ENCODE measurements at regions not wholly inside any gene's neighbourhood (a gene's known extent, or its start where the extent isn't known, plus 50 kb on each side); places are given as distances from the start of the nearest gene placed in this dataset.

GRCh38 chr9:16316911-16317817, 553.3 kb downstream of the BNC2 start:
- no peaks in the 10 kb centered on the region for H3K79me2 ChIP-seq (ENCODE audit: insufficient read depth, low read depth, low read length)
- H3K9me3 ChIP-seq (ENCODE audit: low read length) = no peaks in the 10 kb centered on the region
- TF ChIP-seq CTCF (conservative IDR thresholded peaks at IDR 0.05; ENCODE audit: low read length) (no peak), EZH2phosphoT487 (IDR thresholded peaks at IDR 0.05; ENCODE audit: borderline replicate concordance, low read depth, low read length) (no peak)
- H3K4me2 ChIP-seq (ENCODE audit: low read length) = no peak overlapping the region
- H2AFZ ChIP-seq (ENCODE audit: low read length) = no peak overlapping the region
- DNase-seq (ENCODE audit: low spot score) = no peak
- no TSS peak for BruUV-seq (replicated peaks)
- no peak overlapping the region for H3K27ac ChIP-seq (ENCODE audit: low read depth, low read length, poor library complexity, severe bottlenecking)
- intact Hi-C loops (cut with micrococcal nuclease; ENCODE audit: unreplicated experiment) = no loop called here
- H3K36me3 ChIP-seq (ENCODE audit: insufficient read depth, low read length) = no peaks in the 10 kb centered on the region
- H3K4me1 ChIP-seq (ENCODE audit: insufficient read depth, low read length, poor library complexity, severe bottlenecking) = no peaks in the 10 kb centered on the region
- no peaks in the 10 kb centered on the region for H4K20me1 ChIP-seq (ENCODE audit: insufficient read depth, low read length)
- CTCF ChIA-PET (ENCODE audit: unreplicated experiment) = no interaction called here
- H3K9me2 ChIP-seq (ENCODE audit: insufficient read depth, low read length) = no peaks in the 10 kb centered on the region
- POLR2A ChIA-PET = no interaction called here
- H3K4me3 ChIP-seq (ENCODE audit: low read depth, low read length, poor library complexity, severe bottlenecking) = no peak overlapping the region

GRCh38 chr9:16318516-16319060, 551.9 kb downstream of the BNC2 start:
- ChIA-PET CTCF (ENCODE audit: unreplicated experiment) (no interaction called here), POLR2A (interaction anchor here (1.0 kb wide), 1 partner anchor 745 kb away, joined by 3 read pairs; no protein-coding TSS in a partner anchor)
- Histone ChIP-seq H3K79me2 (ENCODE audit: insufficient read depth, low read depth, low read length) (no peaks in the 10 kb centered on the region), H4K20me1 (ENCODE audit: insufficient read depth, low read length) (no peaks in the 10 kb centered on the region), H3K4me1 (ENCODE audit: insufficient read depth, low read length, poor library complexity, severe bottlenecking) (no peaks in the 10 kb centered on the region), H3K27ac (ENCODE audit: low read depth, low read length, poor library complexity, severe bottlenecking) (no peak overlapping the region), H3K9me2 (ENCODE audit: insufficient read depth, low read length) (no peaks in the 10 kb centered on the region), H3K4me2 (ENCODE audit: low read length) (no peak overlapping the region), H3K4me3 (ENCODE audit: low read depth, low read length, poor library complexity, severe bottlenecking) (no peak overlapping the region), H2AFZ (ENCODE audit: low read length) (no peak overlapping the region), H3K36me3 (ENCODE audit: insufficient read depth, low read length) (no peaks in the 10 kb centered on the region), H3K9me3 (ENCODE audit: low read length) (no peaks in the 10 kb centered on the region)
- no TSS peak for BruUV-seq (replicated peaks)
- intact Hi-C loops (cut with micrococcal nuclease; ENCODE audit: unreplicated experiment) = no loop called here
- TF ChIP-seq EZH2phosphoT487 (IDR thresholded peaks at IDR 0.05; ENCODE audit: borderline replicate concordance, low read depth, low read length) (no peak), CTCF (conservative IDR thresholded peaks at IDR 0.05; ENCODE audit: low read length) (no peak)
- DNase-seq (ENCODE audit: low spot score) = no peak

DNA sequence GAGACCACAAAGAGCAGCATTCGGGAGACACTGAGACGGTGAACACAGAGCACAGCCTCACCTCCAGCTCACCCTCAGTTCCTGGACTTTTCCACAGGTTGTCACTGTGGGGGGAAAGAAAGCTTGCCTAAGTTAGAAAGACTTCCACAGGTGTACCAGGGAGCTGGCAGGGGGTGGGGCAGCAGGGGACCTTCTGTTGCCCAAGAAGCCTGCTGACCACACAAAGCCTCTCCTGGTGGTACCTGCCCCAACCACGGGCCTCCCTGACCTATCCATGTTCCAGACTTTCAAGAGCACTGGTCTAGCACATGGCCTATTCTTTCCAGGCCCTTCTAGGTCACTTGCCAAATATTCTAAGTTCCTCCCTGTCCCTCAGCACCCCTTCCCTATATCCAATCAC, 550.8 kb downstream of the BNC2 start:
- intact Hi-C loops (cut with micrococcal nuclease; ENCODE audit: unreplicated experiment) = no loop called here
- POLR2A ChIA-PET = interaction anchor here (0.6 to 1.0 kb wide), 2 partner anchors 504 to 744 kb away, joined by 3 to 5 read pairs; no protein-coding TSS in a partner anchor

More for the DNA sequence above, 550.8 kb downstream of the BNC2 start:
- Histone ChIP-seq H4K20me1 (ENCODE audit: insufficient read depth, low read length) (no peaks in the 10 kb centered on the region), H3K4me3 (ENCODE audit: low read depth, low read length, poor library complexity, severe bottlenecking) (no peak overlapping the region), H3K27ac (ENCODE audit: low read depth, low read length, poor library complexity, severe bottlenecking) (no peak overlapping the region), H3K36me3 (ENCODE audit: insufficient read depth, low read length) (no peaks in the 10 kb centered on the region), H2AFZ (ENCODE audit: low read length) (no peak overlapping the region), H3K4me1 (ENCODE audit: insufficient read depth, low read length, poor library complexity, severe bottlenecking) (no peaks in the 10 kb centered on the region), H3K9me3 (ENCODE audit: low read length) (no peaks in the 10 kb centered on the region), H3K79me2 (ENCODE audit: insufficient read depth, low read depth, low read length) (no peaks in the 10 kb centered on the region), H3K9me2 (ENCODE audit: insufficient read depth, low read length) (no peaks in the 10 kb centered on the region), H3K4me2 (ENCODE audit: low read length) (no peak overlapping the region)
- no peak for DNase-seq (ENCODE audit: low spot score)
- CTCF ChIA-PET (ENCODE audit: unreplicated experiment) = no interaction called here
- TF ChIP-seq EZH2phosphoT487 (IDR thresholded peaks at IDR 0.05; ENCODE audit: borderline replicate concordance, low read depth, low read length) = no peak
- TF ChIP-seq CTCF (conservative IDR thresholded peaks at IDR 0.05; ENCODE audit: low read length) = no peak
- no TSS peak for BruUV-seq (replicated peaks)
